Hepatic stellate cell (primary cell): ENCODE measurements at regions not wholly inside any gene's neighbourhood (a gene's known extent, or its start where the extent isn't known, plus 50 kb on each side); places are given as distances from the start of the nearest gene placed in this dataset.
"Not testable (repeated sequence)": the region's sequence is repeated elsewhere in the genome, so short reads cannot be mapped to it uniquely, and the experiment has no call there.

Source experiments
- DNase-seq: peaks from one replicate; pipeline ENCODE4 v3.0.0; 2011; ENCODE audit warnings: low spot score

GRCh38 chr6:117761610-117762009 lies 86.3 kb downstream of the NUS1 start:
- DNase-seq, result no peak

- DNase-seq, result no peak
Observed at GRCh38 chr6:117771403-117771802, 96.1 kb downstream of the NUS1 start.

DNA sequence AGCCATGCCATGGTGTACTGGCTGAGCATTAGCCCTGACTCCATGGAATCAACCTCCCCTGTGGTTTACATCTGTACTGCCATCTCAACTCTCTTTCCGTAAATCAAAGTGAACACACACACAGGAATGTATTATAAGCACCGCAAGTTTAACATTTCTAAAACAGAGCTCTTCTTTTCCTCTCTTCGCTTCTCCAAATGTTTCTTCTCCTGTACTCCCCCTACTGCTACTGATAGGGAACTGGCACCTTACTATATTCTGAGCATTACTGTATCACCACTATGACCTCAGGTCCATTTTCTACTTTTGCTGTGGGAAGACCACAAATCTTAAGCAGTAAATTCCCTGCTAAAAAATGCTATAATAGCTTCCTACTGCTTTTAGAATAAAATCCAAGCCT lies 101.2 kb downstream of the NUS1 start:
- DNase-seq, result no peak

- DNase-seq, result no peak
Observed at GRCh38 chr6:117781550-117781949, 106.3 kb downstream of the NUS1 start.

- DNase-seq, result no peak
Observed at GRCh38 chr6:117783279-117783678, 108.0 kb downstream of the NUS1 start.

GRCh38 chr6:117791012-117791411 lies 115.7 kb downstream of the NUS1 start:
- DNase-seq, result no peak

DNA sequence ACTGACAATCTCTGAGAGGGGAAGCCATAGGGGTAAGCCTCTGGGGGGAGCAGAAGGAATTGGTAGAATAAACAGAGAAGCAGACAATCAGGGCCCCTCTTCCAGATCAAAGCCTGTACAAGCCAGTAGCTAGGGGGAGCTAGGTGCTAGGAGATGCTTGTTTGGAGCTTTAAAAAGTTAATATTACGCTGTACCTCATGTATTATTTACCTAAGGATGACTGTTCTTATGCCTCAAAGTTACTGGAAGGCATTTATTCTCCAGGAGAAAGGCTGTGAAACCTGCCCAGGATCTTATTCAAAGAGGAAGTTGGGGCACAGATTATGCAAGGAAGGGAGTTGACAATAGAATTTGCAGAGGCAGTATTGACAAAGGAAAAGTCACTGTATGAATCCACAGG lies 111.8 kb upstream of the SLC35F1 start:
- DNase-seq, result no peak

DNA sequence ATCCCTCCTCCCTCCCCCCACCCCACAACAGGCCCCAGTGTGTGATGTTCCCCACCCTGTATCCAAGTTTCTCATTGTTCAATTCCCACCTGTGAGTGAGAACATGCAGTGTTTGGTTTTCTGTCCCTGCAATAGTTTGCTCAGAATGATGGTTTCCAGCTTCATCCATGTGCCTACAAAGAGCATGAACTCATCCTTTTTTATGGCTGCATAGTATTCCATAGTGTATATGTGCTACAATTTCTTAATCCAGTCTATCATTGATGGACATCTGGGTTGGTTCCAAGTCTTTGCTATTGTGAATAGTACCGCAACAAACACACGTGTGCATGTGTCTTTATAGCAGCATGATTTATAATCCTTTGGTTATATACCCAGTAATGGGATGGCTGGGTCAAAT lies 108.2 kb upstream of the SLC35F1 start:
- not testable (repeated sequence) for DNase-seq

DNA sequence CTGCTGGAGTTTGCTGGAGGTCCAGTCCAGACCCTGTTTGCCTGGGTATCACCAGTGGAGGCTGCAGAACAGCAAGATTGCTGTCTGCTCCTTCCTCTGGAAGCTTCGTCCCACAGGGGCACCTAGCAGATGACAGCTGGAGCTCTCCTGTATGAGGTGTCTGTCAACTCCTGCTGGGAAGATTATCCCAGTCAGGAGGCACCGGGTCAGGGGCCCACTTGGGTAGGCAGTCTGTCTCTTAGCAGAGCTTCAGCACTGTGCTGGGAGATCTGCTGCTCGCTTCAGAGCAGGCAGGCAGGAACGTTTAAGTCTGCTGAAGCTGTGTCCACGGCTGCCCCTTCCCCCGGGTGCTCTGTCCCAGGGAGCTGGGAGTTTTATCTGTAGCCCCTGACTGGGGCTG lies 96.8 kb upstream of the SLC35F1 start:
- DNase-seq, result no peak

DNA sequence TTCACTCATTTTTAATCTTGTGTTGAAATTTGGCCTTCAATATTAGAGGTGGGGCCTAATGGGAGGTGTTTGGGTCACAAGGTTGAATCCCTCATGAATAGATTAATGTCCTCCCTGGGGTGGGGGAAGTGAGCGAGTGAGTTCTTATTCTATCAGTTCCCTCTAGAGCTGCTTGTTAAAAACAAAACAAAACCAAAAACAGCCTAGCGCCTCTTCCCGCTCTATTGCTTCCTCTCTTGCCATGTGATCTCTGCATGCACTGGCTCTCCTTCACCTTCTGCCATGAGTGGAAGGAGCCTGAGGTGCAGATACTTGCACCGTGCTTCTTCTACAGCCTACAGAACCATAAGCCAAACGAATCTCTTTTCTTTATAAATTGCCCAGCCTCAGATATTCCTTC lies 89.6 kb upstream of the SLC35F1 start:
- DNase-seq, result no peak

DNA sequence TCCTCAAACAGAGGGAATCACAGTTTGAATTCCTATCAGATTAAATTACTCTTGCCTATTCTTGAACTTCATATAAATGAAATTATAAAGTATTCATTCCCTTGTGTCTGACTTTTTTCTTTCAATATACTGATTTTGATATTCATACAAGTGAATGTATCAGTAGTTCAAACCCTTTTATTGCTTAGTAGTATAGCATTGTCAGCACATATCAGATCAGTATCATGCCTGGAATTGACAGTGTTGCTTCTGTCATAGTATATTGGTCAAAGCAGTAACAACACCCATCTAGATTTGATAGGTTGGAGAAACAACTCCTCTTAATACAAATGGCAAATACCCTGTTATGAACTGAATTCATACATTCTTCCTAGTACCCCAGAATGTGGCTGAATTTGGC lies 89.1 kb upstream of the SLC35F1 start:
- no peak for DNase-seq

- no peak for DNase-seq
Observed at GRCh38 chr6:117818449-117818848, 88.6 kb upstream of the SLC35F1 start.

GRCh38 chr6:117829594-117830319 lies 77.3 kb upstream of the SLC35F1 start:
- peak; percentile 12 for DNase-seq

DNA sequence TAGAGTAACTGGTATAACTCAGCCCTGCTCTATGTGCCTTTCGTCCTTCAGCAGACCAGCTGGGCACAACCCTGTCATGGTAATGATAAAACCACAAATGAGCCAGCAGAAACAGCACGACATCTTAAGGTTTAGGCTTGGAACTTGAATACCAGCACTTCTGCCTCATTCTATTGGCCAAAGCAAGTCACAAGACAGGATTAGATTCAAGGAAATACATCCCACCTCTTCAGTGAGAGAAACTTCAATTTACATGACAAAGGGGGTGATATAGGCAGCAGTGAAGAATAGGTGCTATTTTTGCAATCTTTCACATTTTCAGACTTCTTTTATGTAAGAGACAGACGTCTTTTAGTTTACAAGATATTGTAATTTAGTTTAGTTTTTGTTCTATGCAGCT lies 69.8 kb upstream of the SLC35F1 start:
- no peak for DNase-seq

DNA sequence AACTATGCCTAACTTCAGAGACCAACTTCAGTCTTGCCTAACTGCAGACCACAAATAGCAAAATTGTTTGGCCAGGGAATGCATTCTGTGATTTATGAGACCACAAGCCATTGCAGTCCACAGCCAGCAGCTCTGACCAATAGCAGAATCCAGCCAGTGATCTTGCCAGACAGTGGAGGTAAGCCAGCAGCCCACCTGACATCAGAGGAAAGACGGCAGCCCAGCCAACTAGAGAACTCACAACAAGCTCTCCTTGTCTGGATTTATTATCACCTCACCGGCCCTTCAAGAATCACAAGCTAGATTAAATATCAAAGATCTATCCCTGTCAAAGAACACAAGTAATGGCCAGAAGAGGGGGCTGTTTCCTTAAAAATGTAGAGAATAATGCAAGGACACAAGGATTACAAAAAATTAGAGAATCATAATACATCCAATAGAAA lies 66.5 kb upstream of the SLC35F1 start:
- DNase-seq, result no peak

DNA sequence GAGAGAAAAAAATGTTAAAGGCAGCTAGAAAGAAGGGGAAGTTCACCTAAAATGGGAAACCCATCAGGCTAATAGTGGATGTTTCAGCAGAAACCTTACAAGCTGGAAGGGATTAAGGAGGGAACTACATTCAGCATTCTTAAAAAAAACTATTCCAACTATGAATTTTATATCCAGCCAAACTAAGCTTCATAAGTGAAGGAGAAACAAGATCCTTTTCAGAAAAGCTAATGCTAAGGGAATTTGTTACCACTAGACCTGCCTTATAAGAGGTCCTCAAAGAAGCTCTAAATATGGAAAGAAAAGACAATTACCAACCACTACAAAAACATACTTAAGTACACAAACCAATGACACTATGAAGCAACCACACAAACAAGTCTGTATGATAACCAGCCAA lies 59.2 kb upstream of the SLC35F1 start:
- no peak for DNase-seq

DNA sequence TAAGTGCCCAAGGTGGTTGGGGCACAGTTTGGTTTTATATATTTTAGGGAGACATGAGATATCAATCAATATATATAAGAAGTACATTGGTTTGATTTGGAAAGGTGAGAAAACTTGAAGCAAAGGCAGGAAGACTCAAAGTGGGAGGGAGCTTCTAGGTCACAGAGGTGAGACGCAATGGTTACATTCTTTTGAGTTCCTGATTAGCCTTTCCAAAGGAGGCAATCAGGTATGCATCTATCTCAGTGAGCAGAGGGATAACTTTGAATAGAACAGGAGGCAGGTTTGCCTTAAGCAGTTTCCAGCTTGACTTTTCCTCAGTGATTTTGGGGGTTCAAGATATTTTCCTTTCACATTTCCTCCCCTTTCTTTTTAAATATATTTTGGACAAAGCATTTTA lies 58.0 kb upstream of the SLC35F1 start:
- DNase-seq, result no peak
